ENCODE measurements at regions not wholly inside any gene's neighbourhood (a gene's known extent, or its start where the extent isn't known, plus 50 kb on each side); places are given as distances from the start of the nearest gene placed in this dataset.

- TF ChIP-seq CTCF (conservative IDR thresholded peaks at IDR 0.05; ENCODE audit: low read depth, low read length) = no peak
- TF ChIP-seq EZH2 (IDR thresholded peaks at IDR 0.05; ENCODE audit: low read length, unreplicated experiment) = no peak
These were observed 536.6 kb upstream of the USP24 start for GRCh38 chr1:55751776-55752175.
